OCI-LY3 (cell line): ENCODE measurements at regions not wholly inside any gene's neighbourhood (a gene's known extent, or its start where the extent isn't known, plus 50 kb on each side); places are given as distances from the start of the nearest gene placed in this dataset.

Experiments
- H2AFZ ChIP-seq: fragments of 200-600, 300-600 bp; shearing (Covaris generic); 2 replicates; pipeline ENCODE4 v1.6.0; 2014; ENCODE audit warnings: antibody characterized with exemption, low read depth, low read length
- H3K27ac ChIP-seq: fragments of 200-600, 300-600 bp; sonication (generic); 2 replicates; pipeline ENCODE4 v1.5.1; 2014; ENCODE audit warnings: mild to moderate bottlenecking, low read length, moderate library complexity, mixed read lengths
- H3K27me3 ChIP-seq: fragments of 200-600, 300-600 bp; sonication (generic); 2 replicates; pipeline ENCODE4 v1.6.1; 2014; ENCODE audit warnings: low read depth, low read length, mixed read lengths
- H3K36me3 ChIP-seq: fragments of 200-600, 300-600 bp; sonication (generic); replicated peaks from 2 replicates; pipeline ENCODE3; 2014; ENCODE audit warnings: low read depth, low read length, mixed read lengths
- H3K4me1 ChIP-seq: fragments of 300-600, 200-600 bp; sonication (generic); 2 replicates; pipeline ENCODE4 v1.6.1; 2014; ENCODE audit warnings: low read length, mixed read lengths
- H3K4me2 ChIP-seq: fragments of 200-600, 300-600 bp; sonication (generic); 2 replicates; pipeline ENCODE4 v1.6.1; 2014; ENCODE audit warnings: low read length, mixed read lengths
- H3K4me3 ChIP-seq: fragments of 300-600, 200-600 bp; sonication (generic); 2 replicates; pipeline ENCODE4 v1.5.1; 2014; ENCODE audit warnings: antibody characterized with exemption, mild to moderate bottlenecking, low read length, moderate library complexity
- H3K79me2 ChIP-seq: fragments of 300-600, 200-600 bp; shearing (Covaris generic); 2 replicates; pipeline ENCODE4 v1.6.1; 2014; ENCODE audit warnings: mild to moderate bottlenecking, low read length, mixed read lengths
- H3K9ac ChIP-seq: fragments of 300-600, 200-600 bp; shearing (Covaris generic); 2 replicates; pipeline ENCODE4 v1.6.0; 2014; ENCODE audit warnings: mild to moderate bottlenecking, low read length, moderate library complexity
- H3K9me3 ChIP-seq: fragments of 200-600, 300-600 bp; shearing (Covaris generic); 2 replicates; pipeline ENCODE4 v1.6.1; 2014; ENCODE audit warnings: low read length, mixed read lengths; ENCODE audit not compliant: insufficient read depth
- H4K20me1 ChIP-seq: fragments of 200-600, 300-600 bp; sonication (generic); 2 replicates; pipeline ENCODE4 v1.6.1; 2016; ENCODE audit warnings: low read length, mixed read lengths; ENCODE audit not compliant: insufficient read depth
- CTCF ChIP-seq: fragments of 200-600, 300-600 bp; sonication (generic); IDR thresholded peaks from 2 replicates; pipeline ENCODE4 v1.5.1; 2014; ENCODE audit warnings: antibody characterized with exemption, low read length, low read depth
- EZH2phosphoT487 ChIP-seq: fragments of 200-600 bp; shearing (Covaris generic); IDR thresholded peaks from 2 replicates; pipeline ENCODE4 v1.6.1; 2018; ENCODE audit warnings: antibody characterized with exemption, mixed run types, low read depth

- H3K79me2 ChIP-seq: no peaks in the 10 kb centered on the region
- TF ChIP-seq EZH2phosphoT487 (no peak), CTCF (no peak)
- H3K36me3 ChIP-seq: no peaks in the 10 kb centered on the region
- no peaks in the 10 kb centered on the region for H4K20me1 ChIP-seq
- peaks cover 24% of the 10 kb centered on the region for H3K4me1 ChIP-seq
- no peak overlapping the region for H3K4me3 ChIP-seq
- no peaks in the 10 kb centered on the region for H3K9me3 ChIP-seq
- no peak overlapping the region for H3K4me2 ChIP-seq
- no peaks in the 10 kb centered on the region for H3K27me3 ChIP-seq
- H3K9ac ChIP-seq: no peak overlapping the region
- H3K27ac ChIP-seq: no peak overlapping the region
- no peak overlapping the region for H2AFZ ChIP-seq
Observed at GRCh38 chr11:8740129-8740528, 57.5 kb downstream of the RPL27A start.

DNA sequence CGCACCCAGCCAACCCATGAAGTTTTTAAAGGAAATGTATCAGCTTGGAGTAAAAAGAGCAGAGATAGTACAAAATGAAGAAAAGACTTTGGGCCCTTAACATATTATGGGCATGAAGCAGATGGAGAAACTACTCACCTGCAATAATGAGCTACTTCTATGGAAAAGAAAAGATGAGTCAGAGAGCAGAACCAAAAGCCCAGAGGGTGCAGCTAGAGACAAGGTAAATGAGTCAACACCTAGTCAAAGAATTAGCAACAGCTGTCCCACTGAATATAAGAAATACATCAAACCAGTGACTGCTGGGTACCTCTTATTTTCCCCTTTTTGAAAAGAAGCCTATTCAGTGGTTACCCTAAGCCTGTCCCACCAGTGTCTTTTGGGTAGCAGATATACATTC is 61.8 kb downstream of the RPL27A start:
- no peak overlapping the region for H2AFZ ChIP-seq
- TF ChIP-seq EZH2phosphoT487 (no peak), CTCF (no peak)
- H3K4me2 ChIP-seq: peak overlapping the region; percentile 33

DNA sequence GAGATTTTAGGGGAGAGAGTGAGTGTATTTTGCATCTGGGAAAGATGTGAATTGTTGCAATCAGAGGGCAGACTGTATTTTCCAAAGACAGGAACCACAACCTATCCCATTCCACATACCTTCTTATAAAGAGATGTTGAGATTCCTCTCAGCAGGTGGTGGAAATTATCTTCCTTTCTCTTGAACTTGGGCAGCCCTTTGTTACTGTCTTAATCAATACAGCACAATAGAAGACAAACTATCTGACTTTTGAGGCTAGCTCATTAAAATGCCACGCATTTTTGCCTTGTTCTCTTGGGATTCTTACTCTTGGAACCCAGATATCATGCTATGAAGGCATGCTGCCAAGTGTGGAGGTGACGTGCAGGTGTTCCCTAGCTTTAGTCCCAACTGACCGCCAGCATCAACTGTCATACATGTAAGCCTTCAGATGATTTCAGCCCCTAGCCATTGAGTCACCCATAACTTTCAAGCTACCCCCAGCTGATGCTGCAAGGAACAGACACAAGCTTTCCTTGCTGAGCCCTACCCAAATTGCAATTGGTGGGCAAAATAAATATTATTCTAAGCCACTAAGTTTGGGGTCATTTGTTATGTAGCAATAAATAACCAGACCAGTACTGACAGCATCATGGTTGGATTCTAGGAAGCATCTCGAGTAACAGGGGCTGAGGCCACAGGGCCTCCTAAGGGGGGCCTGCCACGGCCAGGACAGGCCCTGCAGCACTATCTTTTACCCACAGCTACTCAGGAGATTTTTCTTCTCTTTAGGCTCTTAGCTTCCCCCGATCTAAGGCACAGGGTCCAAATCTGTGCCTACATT is 63.0 kb downstream of the RPL27A start:
- Histone ChIP-seq H3K4me3 (no peak overlapping the region), H3K4me2 (no peak overlapping the region), H3K27me3 (no peaks in the 10 kb centered on the region), H4K20me1 (no peaks in the 10 kb centered on the region), H2AFZ (no peak overlapping the region), H3K36me3 (no peaks in the 10 kb centered on the region), H3K9ac (no peak overlapping the region), H3K27ac (no peak overlapping the region), H3K9me3 (no peaks in the 10 kb centered on the region), H3K4me1 (peaks cover 32% of the 10 kb centered on the region), H3K79me2 (no peaks in the 10 kb centered on the region)
- TF ChIP-seq CTCF: no peak
- no peak for TF ChIP-seq EZH2phosphoT487

More for the DNA sequence above, 61.8 kb downstream of the RPL27A start:
- Histone ChIP-seq H3K27ac (peak overlapping the region; percentile 9; the same call in 1 of the 2 replicates), H3K36me3 (no peaks in the 10 kb centered on the region), H4K20me1 (no peaks in the 10 kb centered on the region), H3K27me3 (no peaks in the 10 kb centered on the region), H3K4me1 (peaks cover 32% of the 10 kb centered on the region), H3K4me3 (no peak overlapping the region), H3K79me2 (no peaks in the 10 kb centered on the region), H3K9ac (no peak overlapping the region), H3K9me3 (no peaks in the 10 kb centered on the region)

DNA sequence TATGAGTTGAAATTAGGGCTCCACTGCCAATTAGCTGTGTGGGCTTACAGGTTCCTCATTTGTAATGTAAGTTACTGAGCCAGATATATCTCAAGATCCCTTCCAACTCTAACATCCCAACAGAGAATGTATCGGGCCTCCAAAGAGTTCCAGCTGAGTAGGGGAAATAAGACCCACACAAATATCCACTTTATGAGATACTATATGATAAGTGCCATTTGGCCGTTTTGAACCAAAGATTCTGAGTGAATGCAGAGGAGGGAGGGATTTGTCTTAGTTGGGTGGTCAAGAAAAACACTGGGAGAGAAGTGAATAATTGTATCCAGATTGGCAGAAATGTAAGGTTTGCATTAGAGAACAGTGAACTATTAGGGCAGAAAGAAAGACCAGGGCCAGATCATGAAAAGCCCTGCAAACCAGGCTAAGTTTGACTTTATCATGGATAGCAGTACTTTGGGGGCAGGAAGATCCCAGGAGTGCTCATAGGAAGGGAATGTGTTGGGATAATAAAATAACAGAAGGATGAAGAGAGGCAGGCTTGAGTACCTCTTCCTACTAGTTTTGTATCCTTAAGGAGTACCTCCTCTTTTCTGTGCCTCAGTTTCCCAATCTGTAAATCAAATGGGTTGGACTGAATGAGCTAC is 63.9 kb downstream of the RPL27A start:
- Histone ChIP-seq H3K79me2 (no peaks in the 10 kb centered on the region), H3K9me3 (no peaks in the 10 kb centered on the region), H4K20me1 (no peaks in the 10 kb centered on the region), H2AFZ (no peak overlapping the region), H3K27ac (no peak overlapping the region), H3K4me2 (0 out of 2 replicates have a peak overlapping the region, but pooled peaks have one; percentile 15), H3K9ac (no peak overlapping the region), H3K27me3 (no peaks in the 10 kb centered on the region), H3K4me3 (no peak overlapping the region), H3K4me1 (peaks cover 32% of the 10 kb centered on the region), H3K36me3 (no peaks in the 10 kb centered on the region)
- no peak for TF ChIP-seq CTCF
- no peak for TF ChIP-seq EZH2phosphoT487
